ENCODE measurements at regions not wholly inside any gene's neighbourhood (a gene's known extent, or its start where the extent isn't known, plus 50 kb on each side); places are given as distances from the start of the nearest gene placed in this dataset.

DNA sequence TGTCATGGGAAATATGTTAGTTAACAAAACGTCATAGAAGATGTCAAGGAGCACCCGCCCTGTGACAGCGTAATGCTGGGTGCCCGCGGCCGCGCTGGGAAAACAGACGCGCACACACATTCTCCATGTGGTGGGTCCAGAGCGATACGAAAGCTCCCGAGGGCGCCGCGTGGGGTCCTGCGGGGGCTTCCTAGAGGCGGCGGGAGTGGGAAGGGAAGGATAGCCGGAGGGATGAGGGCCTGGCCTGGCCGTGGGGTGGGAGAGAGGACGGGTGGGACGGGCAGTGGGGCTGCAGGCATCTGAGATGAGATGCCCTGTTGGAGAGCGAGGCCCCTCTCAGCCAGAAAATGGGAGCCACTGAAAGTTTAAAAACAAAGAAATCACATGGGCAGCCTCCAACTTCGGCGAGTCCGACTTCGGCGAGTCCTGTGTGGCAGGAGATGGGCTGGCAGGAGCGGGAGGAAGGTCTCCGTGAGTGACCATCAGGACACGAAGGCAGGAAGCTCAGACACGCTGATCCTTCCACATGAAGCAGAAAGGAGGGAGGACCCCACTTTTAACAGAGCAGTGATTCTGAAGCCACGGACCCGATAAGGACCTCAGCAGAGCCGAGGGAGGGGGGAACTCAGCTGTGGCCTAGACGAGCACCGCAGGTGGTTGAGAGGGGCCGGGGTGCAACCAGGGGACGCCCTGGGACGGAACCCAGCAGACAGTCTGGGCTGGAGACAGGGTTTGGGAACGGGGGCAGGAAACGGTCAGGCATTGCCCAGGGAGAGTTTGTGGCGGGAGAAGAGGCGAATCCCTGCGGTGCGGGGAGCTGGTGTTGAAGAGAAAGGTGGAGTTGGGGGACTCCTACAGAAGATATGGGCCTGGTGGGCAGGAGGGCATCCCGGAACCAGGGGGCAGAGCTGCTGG, 114.1 kb upstream of the FRMD1 start:
- TF ChIP-seq GATA3 (IDR thresholded peaks at IDR 0.05; ENCODE audit: low read depth, low read length) (no peak), GATA2 (IDR thresholded peaks at IDR 0.05; ENCODE audit: low read depth, low read length) (no peak)

Data from SH-SY5Y (cell line).